ENCODE measurements at regions not wholly inside any gene's neighbourhood (a gene's known extent, or its start where the extent isn't known, plus 50 kb on each side); places are given as distances from the start of the nearest gene placed in this dataset.
A peak's percentile ranks its signal among the peaks of the same experiment; 100 is the strongest.

DNA sequence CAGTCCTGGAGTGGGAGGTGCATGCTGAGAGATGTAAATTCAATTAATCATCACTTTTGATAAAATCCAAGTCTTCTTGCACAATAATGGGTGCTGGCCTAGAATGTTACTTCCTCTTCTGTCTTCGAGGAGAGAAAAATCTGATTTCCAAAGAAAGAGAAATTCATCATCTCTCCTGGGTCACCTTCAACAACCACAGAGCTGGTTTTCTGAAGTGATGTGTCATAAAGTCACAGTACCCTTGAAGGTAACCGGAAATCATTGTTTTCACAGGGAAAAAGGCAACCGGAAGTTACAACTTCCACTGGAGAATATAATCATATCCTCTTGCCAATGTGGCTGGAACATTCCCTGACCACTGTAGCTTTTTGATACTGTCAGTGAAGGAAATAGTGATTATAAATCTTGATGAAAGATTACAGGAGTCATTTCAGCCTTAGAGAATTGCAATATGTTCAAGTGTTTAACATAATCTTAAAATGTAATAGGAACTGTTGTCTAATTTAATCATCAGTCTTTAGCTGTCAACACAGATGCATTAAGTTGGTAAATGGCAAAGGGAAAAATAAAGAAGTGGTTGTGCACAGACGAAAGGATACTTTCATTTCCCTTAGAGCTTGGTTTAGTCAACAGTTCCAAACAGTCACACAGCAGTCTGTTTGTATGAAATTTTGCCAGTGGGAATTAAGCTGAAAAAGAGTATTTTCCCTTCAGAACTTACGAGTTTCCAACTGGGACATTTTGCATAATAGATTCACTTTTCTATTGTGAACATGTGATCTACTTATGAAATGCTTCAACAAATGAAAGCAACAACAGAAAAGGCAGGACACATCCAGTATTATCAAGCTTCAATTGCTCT, 106.5 kb upstream of the SLC4A7 start:
- DNase-seq: no peak

GRCh38 chr3:27589795-27590194, 105.6 kb upstream of the SLC4A7 start:
- no peak for DNase-seq

- DNase-seq: no peak
Observed at GRCh38 chr3:27585429-27585828, 101.2 kb upstream of the SLC4A7 start.

DNA sequence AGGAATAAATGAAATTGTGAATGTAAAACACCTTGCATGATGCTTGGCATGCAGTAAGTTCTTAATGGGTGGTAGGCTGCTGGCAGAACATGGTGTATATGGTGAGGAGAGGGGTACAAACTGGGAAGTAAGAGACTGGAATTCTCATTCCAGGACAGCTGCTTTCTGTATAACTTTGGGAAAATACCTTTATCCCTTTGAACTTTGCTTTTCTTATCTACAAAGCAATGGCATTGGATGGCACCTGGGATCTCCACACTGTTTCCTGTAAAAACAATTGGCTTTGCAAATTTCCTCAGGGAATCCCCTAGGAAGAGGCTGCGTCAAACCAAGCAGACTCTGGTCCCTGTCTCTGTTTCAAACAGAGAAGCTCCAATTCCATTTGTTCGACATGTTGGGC, 100.7 kb upstream of the SLC4A7 start:
- DNase-seq: no peak

DNA sequence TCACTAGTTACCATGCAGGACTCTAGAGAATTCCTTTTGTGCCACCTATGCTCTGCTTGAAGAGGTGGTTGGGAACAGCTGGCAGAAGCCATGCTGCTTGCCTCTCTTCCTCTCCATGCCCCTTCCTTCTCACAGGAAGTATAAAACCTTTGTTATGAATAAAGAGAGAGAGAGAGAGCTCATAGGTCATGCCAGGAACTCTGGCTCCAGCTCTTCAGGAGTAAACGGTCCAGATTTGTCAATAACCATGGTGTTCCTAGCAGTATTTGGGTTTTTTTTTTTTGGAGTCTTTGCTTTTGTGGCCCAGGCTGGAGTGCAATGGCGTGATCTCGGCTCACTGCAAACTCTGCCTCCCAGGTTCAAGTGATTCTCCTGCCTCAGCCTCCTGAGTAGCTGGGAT, 97.7 kb upstream of the SLC4A7 start:
- DNase-seq: no peak

GRCh38 chr3:27578032-27578431, 93.8 kb upstream of the SLC4A7 start:
- DNase-seq: no peak

DNA sequence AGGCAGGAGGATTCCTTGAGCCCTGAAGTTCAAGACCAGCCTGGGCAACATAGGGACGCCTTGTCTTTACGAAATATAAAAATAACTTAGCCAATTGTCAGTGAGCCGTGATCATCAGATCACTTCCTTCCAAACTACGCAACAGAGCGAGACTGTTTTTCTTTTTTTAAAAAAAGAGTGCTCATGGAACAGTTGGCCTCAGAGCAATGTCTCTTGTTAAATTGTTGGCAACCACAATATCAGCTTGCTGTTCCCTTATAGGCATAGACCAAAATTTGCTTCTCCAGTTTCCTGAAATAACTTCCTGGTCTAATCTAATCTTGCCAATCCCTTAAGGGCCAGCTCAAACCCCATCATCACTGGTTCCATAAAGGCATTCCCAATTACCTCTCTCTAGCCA, 93.3 kb upstream of the SLC4A7 start:
- DNase-seq: no peak

DNA sequence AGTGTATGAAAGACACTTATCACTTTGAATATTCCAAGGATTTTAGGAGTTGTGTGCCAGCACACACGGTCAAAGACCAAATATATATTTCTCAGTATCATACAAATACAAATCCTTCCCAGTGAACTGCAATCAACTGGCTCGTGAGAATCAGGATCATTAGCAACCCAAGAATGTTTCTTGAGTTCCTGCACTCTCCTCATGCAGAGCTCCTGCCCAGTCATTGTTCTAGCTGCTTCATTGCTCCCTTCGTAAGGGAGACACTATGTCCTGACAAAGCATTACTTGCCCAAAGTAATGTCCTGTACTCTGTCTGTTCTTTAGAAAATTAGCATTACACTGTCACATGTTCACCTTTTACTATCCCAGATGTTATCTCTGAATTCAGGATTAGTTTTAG, 92.0 kb upstream of the SLC4A7 start:
- no peak for DNase-seq

DNA sequence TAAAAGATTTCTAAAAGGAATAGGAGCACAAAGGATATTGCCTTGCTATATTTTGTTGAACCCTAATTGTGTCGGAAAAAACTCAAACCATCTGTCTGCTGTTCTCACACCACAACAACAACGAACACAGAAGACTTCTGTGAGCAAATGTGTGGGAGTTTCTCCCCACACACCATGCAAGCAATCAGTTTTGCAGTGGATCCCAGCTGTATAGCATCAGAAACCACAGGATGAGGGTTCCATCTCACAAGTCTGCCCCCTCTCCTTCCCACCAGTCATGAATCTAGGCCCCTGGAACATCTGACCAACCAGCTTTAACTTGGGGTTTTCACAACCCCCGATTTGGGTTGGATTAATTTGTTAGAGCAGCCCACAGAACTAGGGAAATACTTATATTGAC, 91.3 kb upstream of the SLC4A7 start:
- DNase-seq: no peak

DNA sequence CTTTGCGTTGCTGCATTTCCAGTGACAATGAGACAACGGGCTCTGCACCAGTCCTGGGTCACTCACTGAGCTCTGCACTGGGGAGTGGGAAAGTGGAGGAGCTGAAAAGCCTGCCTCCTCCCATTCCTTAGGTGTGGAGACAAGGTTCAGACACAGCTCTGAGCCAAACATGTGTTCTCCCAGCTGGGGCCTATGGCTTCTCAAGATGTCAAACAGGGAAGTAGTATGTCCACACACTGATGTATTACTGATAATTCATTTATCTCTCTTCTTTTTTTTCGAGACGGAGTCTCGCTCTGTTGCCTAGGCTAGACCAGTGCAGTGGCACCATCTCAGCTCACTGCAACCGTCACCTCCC, 90.2 kb upstream of the SLC4A7 start:
- DNase-seq: no peak

DNA sequence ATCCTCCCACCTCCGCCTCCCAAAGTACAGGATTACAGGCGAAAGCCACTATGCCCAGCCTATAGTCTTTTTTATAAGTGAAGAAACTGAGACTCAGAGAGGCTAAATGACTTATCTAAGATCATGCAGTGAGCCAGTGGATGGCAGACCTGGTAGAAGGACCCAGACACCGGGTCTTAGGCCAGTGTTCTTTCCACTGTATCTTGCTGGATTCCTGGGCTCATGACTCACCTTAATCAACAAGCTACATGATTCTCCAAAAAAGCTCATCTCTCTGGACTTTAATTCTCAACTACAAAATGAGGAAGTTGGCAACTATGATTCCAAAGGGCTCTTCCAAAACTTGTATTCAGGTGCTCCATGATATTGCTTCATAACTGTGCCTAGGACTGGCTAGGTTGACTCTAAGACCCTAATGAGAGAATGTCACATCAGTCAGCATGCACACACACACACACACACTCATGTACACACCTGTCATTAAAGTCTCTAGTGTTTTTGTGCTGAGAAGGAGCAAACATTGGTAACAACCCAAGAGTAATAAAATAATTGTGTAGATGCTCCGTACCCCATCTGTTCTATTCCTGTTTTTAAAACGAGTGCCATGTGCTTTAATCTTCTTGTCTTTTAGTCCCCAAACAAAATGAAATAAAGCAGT, 89.7 kb upstream of the SLC4A7 start:
- no peak for DNase-seq

DNA sequence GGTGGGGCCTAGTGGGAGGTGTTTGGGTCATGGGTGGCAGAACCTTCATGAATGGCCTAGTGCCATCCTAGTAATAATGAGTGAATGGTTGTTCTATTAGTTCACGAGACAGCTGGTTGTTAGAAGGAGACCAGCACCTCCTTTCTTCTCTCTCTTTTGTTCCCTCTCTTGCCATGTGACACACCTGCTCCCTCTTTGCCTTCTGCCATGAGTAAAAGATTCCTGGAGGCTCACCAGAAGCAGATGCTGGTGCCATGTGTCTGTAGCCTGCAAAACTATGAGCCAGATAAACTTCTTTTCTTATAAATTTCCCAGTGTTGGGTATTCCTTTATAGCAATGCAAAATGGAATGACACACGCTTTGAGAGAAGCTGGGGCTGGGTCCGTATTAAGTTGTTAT, 89.0 kb upstream of the SLC4A7 start:
- DNase-seq: no peak

DNA sequence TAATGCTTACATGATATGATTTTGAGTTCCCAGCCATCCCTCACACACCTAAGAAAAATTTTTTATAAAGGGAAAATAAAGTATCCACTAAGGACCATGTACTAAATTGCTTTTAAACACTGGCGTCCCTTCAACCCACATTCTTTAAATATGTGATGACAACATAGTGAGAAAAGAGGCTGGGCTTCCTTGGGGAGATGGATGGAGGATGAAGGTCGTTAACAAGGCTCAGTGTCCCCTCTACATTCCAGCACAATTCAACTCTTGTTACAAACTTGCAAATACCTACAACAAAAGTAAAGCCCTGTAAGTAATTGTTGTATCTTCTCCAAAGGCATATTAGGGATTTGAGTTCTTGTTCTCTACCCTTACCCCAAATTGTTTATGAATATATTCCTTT, 87.2 kb upstream of the SLC4A7 start:
- no peak for DNase-seq

GRCh38 chr3:27570421-27571106, 86.4 kb upstream of the SLC4A7 start:
- DNase-seq: no peak

DNA sequence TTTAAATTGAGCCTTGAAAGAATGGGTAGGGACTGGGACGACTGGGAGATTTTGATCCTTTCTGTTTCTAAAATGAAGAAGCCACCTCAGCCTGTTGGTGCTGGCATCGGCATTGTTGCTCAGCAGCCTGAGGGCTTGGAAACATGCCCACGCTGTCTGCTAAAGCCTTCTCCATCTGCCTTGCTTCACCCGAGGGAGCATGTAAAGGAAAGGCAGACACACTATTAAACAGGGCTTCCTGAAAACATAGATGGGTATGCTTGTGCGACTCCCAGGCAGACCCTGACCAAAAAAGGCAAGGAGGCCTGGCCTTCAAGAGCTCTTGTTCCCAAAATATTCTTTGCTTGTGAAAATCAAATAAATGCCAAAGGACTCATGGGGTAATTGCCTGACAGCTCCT, 84.2 kb upstream of the SLC4A7 start:
- peak; percentile 20 for DNase-seq

DNA sequence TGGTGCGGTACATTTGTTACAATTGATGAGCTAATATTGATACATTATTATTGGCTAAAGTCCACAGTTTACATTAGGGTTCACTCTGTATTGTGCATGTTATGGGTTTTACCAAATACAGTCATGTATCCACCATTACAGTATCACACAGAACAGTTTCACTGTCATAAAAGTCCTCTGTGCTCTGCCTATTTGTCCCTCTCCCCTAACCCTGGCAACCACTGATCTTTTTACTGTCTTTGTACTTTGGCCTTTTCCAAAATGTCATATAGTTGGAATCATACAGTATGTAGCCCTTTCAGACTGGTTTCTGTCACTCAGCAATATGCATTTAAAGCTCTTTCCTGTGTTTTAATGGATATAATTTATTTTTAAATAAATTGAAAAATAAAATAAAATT, 83.1 kb upstream of the SLC4A7 start:
- DNase-seq: no peak

GRCh38 chr3:27565201-27565852, 81.1 kb upstream of the SLC4A7 start:
- no peak for DNase-seq

DNA sequence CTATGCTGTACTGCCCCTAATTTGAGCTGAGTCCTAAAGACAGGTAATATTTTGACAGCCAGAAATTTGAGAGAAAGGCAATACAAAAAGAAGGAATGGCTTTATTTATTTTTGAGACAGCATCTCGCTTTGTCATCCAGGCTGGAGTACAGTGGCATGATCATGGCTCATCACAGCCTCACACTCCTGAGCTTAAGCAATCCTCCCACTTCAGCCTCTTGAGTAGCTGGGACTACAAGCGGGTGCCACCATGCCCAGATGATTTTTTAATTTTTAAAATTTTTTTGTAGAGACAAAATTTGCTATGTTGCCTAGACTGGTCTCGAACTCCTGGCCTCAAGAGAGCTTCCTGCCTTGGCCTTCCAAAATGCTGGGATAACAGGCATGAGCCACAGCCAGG, 77.4 kb upstream of the SLC4A7 start:
- no peak for DNase-seq

DNA sequence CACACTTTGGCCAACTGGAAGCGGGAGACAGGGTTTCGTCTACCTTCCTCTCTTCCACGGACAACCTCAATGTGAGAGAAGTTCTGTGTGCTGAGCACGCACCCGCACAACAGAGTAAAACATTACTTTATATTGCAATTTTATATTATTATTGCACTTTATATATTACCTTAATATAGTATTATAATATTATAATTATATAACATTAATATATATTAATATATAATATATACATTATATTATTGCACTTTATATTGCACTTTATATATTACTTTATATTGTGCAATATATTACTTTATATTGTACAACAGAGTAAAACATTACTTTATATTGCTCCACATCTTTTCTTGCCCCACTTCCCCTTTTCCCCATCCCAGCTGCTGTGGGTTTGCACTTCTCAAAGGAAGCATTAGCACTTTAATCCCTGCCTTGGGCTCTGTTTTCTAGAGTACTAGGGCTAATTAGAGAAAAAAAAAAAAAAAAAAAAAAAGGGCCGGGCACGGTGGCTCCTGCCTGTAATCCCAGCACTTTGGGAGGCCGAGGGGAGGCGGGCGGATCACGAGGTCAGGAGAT, 76.4 kb upstream of the SLC4A7 start:
- DNase-seq: no peak

GRCh38 chr3:27559835-27560234, 75.7 kb upstream of the SLC4A7 start:
- DNase-seq: no peak

GRCh38 chr3:27559381-27559780, 75.2 kb upstream of the SLC4A7 start:
- no peak for DNase-seq

DNA sequence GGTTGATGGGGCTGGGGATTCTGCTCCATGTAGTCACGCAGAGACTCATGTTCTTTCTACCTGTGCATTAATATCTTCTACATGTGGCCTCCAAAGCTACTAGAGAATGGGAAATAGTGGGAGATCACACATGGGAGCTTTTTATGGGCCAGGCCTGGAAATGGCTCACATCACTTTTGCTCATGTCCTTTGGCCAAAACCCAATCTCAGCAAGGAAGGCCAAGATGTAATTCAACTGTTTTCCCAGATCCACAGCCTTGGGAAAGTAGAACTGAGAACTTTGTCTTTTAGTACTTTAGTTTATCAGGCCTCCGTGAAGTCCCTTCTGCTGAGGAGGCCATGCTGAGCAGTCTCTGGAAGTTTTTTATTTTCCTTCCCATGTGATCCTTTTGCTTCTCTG, 73.2 kb upstream of the SLC4A7 start:
- DNase-seq: no peak

GRCh38 chr3:27556887-27557286, 72.7 kb upstream of the SLC4A7 start:
- DNase-seq: no peak

Measured in DMS79 treated with DMSO at 0.1 percent for 48 hours (cell line).